Esophagus squamous epithelium (tissue), 4 donors: ENCODE measurements at regions not wholly inside any gene's neighbourhood (a gene's known extent, or its start where the extent isn't known, plus 50 kb on each side); places are given as distances from the start of the nearest gene placed in this dataset.

Source experiments
- POLR2A ChIP-seq, 4 donors: fragments of 450-650 bp; IDR thresholded peaks; one replicate each; pipeline ENCODE4 v1.6.1; 2017; ENCODE audit warnings: antibody characterized with exemption in 4 of 4, mild to moderate bottlenecking in 4 of 4, moderate library complexity in 3 of 4
- TF ChIP-seq, protein P1 (sequence below), 6 experiments: fragments of 450-650 bp in 4 of 6; fragments of 200-600 bp in 2 of 6; sonication (generic) in 2 of 6; IDR thresholded peaks; one replicate each; pipeline ENCODE4 v1.5.1; 2016 to 2019; ENCODE audit warnings: antibody characterized with exemption in 6 of 6, mild to moderate bottlenecking in 4 of 6, moderate library complexity in 4 of 6

DNA sequence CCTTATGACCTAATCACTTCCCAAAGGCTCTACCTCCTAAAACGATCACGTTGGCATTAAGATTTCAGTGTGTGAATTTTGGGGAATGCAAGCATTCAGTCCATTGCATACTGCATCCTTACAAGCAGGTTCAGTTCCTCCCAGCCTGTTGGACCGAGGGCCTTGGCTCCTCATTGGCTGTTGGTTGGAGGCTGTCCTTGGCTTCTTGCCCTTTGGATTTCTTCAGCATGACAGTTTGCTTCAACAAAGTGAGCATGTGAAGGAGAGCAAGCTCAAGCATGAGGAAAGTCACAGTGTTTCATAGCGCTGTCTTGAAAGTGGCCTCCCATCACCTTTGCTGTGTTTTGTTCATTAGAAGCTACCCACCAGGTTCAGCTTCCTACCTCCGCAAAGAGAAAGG lies 109.5 kb downstream of the GADD45G start:
- TF ChIP-seq, protein P1, sequence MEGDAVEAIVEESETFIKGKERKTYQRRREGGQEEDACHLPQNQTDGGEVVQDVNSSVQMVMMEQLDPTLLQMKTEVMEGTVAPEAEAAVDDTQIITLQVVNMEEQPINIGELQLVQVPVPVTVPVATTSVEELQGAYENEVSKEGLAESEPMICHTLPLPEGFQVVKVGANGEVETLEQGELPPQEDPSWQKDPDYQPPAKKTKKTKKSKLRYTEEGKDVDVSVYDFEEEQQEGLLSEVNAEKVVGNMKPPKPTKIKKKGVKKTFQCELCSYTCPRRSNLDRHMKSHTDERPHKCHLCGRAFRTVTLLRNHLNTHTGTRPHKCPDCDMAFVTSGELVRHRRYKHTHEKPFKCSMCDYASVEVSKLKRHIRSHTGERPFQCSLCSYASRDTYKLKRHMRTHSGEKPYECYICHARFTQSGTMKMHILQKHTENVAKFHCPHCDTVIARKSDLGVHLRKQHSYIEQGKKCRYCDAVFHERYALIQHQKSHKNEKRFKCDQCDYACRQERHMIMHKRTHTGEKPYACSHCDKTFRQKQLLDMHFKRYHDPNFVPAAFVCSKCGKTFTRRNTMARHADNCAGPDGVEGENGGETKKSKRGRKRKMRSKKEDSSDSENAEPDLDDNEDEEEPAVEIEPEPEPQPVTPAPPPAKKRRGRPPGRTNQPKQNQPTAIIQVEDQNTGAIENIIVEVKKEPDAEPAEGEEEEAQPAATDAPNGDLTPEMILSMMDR (IDR thresholded peaks at IDR 0.05), result no peak
- TF ChIP-seq POLR2A (IDR thresholded peaks at IDR 0.05), result no peak
